ENCODE measurements at regions not wholly inside any gene's neighbourhood (a gene's known extent, or its start where the extent isn't known, plus 50 kb on each side); places are given as distances from the start of the nearest gene placed in this dataset.
"Not testable (repeated sequence)": the region's sequence is repeated elsewhere in the genome, so short reads cannot be mapped to it uniquely, and the experiment has no call there.

GRCh38 chr6:27195547-27195946, 52.0 kb upstream of the PRSS16 start:
- TF ChIP-seq, protein P1, sequence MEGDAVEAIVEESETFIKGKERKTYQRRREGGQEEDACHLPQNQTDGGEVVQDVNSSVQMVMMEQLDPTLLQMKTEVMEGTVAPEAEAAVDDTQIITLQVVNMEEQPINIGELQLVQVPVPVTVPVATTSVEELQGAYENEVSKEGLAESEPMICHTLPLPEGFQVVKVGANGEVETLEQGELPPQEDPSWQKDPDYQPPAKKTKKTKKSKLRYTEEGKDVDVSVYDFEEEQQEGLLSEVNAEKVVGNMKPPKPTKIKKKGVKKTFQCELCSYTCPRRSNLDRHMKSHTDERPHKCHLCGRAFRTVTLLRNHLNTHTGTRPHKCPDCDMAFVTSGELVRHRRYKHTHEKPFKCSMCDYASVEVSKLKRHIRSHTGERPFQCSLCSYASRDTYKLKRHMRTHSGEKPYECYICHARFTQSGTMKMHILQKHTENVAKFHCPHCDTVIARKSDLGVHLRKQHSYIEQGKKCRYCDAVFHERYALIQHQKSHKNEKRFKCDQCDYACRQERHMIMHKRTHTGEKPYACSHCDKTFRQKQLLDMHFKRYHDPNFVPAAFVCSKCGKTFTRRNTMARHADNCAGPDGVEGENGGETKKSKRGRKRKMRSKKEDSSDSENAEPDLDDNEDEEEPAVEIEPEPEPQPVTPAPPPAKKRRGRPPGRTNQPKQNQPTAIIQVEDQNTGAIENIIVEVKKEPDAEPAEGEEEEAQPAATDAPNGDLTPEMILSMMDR (IDR thresholded peaks at IDR 0.05), result not testable (repeated sequence)
- not testable (repeated sequence) for TF ChIP-seq POLR2A (IDR thresholded peaks at IDR 0.05)
